ENCODE measurements at regions not wholly inside any gene's neighbourhood (a gene's known extent, or its start where the extent isn't known, plus 50 kb on each side); places are given as distances from the start of the nearest gene placed in this dataset.

DNA sequence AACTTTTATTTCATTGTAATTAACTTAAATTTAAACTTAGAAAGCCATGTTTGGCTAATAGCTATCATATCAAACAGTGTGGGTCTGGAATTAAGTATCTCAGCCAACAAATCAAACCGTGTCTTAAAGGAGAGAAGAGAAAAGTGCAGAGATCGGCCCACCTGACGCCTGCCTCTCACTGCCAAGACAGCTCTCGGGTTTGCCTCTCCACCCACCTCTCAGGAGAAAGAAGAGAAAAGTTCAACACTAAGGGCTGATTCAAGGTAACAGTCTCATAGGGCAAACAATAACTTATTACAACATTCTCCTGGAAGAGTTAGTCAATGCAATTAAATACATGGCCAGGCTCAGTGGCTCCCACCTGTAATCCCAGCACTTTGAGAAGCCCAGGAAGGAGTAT, 64.8 kb upstream of the PRR20G start:
- Histone ChIP-seq H3K36me3 (no peaks in the 10 kb centered on the region), H3K27me3 (peaks cover 0 to 40% (median 0%) of the 10 kb centered on the region in 4 donors), H3K4me3 (no peak overlapping the region), H3K9me3 (peaks cover 0 to 11% (median 9%) of the 10 kb centered on the region in 3 donors), H3K27ac (no peak overlapping the region), H3K4me1 (no peaks in the 10 kb centered on the region)
- intact Hi-C loops (cut with DNase I) = no loop called here
- no peak for DNase-seq
- TF ChIP-seq, protein P1, sequence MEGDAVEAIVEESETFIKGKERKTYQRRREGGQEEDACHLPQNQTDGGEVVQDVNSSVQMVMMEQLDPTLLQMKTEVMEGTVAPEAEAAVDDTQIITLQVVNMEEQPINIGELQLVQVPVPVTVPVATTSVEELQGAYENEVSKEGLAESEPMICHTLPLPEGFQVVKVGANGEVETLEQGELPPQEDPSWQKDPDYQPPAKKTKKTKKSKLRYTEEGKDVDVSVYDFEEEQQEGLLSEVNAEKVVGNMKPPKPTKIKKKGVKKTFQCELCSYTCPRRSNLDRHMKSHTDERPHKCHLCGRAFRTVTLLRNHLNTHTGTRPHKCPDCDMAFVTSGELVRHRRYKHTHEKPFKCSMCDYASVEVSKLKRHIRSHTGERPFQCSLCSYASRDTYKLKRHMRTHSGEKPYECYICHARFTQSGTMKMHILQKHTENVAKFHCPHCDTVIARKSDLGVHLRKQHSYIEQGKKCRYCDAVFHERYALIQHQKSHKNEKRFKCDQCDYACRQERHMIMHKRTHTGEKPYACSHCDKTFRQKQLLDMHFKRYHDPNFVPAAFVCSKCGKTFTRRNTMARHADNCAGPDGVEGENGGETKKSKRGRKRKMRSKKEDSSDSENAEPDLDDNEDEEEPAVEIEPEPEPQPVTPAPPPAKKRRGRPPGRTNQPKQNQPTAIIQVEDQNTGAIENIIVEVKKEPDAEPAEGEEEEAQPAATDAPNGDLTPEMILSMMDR (IDR thresholded peaks at IDR 0.05) = no peak
- TF ChIP-seq POLR2A (IDR thresholded peaks at IDR 0.05) = no peak
- 68 to 70% methylated on average over 4 of the region's 4 CpGs for WGBS, 2 donors

- Histone ChIP-seq H3K27me3 (peaks cover 0 to 45% (median 0%) of the 10 kb centered on the region in 4 donors), H3K36me3 (no peaks in the 10 kb centered on the region), H3K27ac (no peak overlapping the region), H3K4me1 (no peaks in the 10 kb centered on the region), H3K9me3 (peaks cover 0 to 8% (median 7%) of the 10 kb centered on the region in 3 donors), H3K4me3 (no peak overlapping the region)
- no peak for TF ChIP-seq POLR2A (IDR thresholded peaks at IDR 0.05)
- TF ChIP-seq, protein P1 (IDR thresholded peaks at IDR 0.05) = no peak
- 52 to 71% methylated on average over 6 to 7 of the region's 12 CpGs for WGBS, 2 donors
- intact Hi-C loops (cut with DNase I) = no loop called here
- DNase-seq = no peak
These were observed 64.0 kb upstream of the PRR20G start for GRCh38 chr3:127351775-127352350.

DNA sequence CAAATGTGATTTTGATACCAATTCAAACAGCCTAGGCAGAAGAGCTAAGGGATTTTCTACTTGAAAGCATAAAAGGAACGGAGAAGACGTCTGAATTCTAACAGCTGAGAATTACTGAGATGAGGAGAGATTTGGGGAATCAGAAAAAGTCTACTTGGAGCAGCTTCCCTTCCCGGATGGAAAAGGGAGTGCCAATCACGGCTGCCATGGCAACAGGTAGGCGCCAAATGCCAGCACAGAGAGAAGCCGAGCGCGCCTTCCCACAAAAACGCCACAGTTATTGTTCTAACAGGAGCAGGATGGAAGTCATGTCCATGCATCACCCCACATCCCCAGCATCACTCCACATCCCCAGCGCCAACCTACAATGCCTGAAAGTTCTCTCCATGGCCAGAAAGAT, 63.5 kb upstream of the PRR20G start:
- H3K27me3 ChIP-seq = peaks cover 0 to 47% (median 0%) of the 10 kb centered on the region in 4 donors
- no peak overlapping the region for H3K27ac ChIP-seq
- intact Hi-C loops (cut with DNase I) = no loop called here
- H3K36me3 ChIP-seq = no peaks in the 10 kb centered on the region
- TF ChIP-seq, protein P1 (IDR thresholded peaks at IDR 0.05) = no peak
- TF ChIP-seq POLR2A (IDR thresholded peaks at IDR 0.05) = no peak
- H3K4me3 ChIP-seq = no peak overlapping the region
- no peak for DNase-seq
- 36 to 52% methylated on average over 10 of the region's 10 CpGs for WGBS, 2 donors
- H3K4me1 ChIP-seq = no peaks in the 10 kb centered on the region
- H3K9me3 ChIP-seq = peaks cover 0 to 2% (median 1%) of the 10 kb centered on the region in 3 donors

- H3K27me3 ChIP-seq = peaks cover 0 to 54% (median 0%) of the 10 kb centered on the region in 4 donors
- H3K4me1 ChIP-seq = no peaks in the 10 kb centered on the region
- H3K36me3 ChIP-seq = no peaks in the 10 kb centered on the region
- H3K27ac ChIP-seq = no peak overlapping the region
- no peaks in the 10 kb centered on the region for H3K9me3 ChIP-seq
- no peak for DNase-seq
- H3K4me3 ChIP-seq = no peak overlapping the region
- WGBS, 2 donors = 66 to 74% methylated on average over 10 to 11 of the region's 28 CpGs
- TF ChIP-seq, protein P1 (IDR thresholded peaks at IDR 0.05) = no peak
- no peak for TF ChIP-seq POLR2A (IDR thresholded peaks at IDR 0.05)
- intact Hi-C loops (cut with DNase I) = no loop called here
These were observed 62.6 kb upstream of the PRR20G start for GRCh38 chr3:127350172-127351050.

- no peaks in the 10 kb centered on the region for H3K9me3 ChIP-seq
- peaks cover 0 to 62% (median 0%) of the 10 kb centered on the region in 4 donors for H3K27me3 ChIP-seq
- no peaks in the 10 kb centered on the region for H3K36me3 ChIP-seq
- H3K4me3 ChIP-seq = no peak overlapping the region
- TF ChIP-seq, protein P1 (IDR thresholded peaks at IDR 0.05) = no peak
- TF ChIP-seq POLR2A (IDR thresholded peaks at IDR 0.05) = no peak
- H3K4me1 ChIP-seq = no peaks in the 10 kb centered on the region
- intact Hi-C loops (cut with DNase I) = no loop called here
- WGBS, 2 donors = 70 to 73% methylated on average over 6 to 13 of the region's 19 CpGs
- no peak overlapping the region for H3K27ac ChIP-seq
- DNase-seq = no peak
These were observed 61.8 kb upstream of the PRR20G start for GRCh38 chr3:127349501-127350171.

Measured in esophagus squamous epithelium (tissue), 5 donors.